Kidney epithelial cell (primary cell): ENCODE measurements at regions not wholly inside any gene's neighbourhood (a gene's known extent, or its start where the extent isn't known, plus 50 kb on each side); places are given as distances from the start of the nearest gene placed in this dataset.
"Not testable (repeated sequence)": the region's sequence is repeated elsewhere in the genome, so short reads cannot be mapped to it uniquely, and the experiment has no call there.

Experiments used
- DNase-seq: peaks from one replicate; pipeline ENCODE4 v3.0.0-alpha.2; 2010; ENCODE audit warnings: low read depth
- H3K27me3 ChIP-seq: 2 replicates; pipeline ENCODE4 v1.6.0; 2011; ENCODE audit warnings: low read length; ENCODE audit not compliant: control insufficient read depth, insufficient read depth
- H3K36me3 ChIP-seq: 2 replicates; pipeline ENCODE4 v1.5.1; 2011; ENCODE audit warnings: low read length; ENCODE audit not compliant: control insufficient read depth, insufficient read depth
- H3K4me3 ChIP-seq: 2 replicates; pipeline ENCODE4 v1.5.1; 2011; ENCODE audit warnings: low read depth, mild to moderate bottlenecking, control low read depth, low read length

DNA sequence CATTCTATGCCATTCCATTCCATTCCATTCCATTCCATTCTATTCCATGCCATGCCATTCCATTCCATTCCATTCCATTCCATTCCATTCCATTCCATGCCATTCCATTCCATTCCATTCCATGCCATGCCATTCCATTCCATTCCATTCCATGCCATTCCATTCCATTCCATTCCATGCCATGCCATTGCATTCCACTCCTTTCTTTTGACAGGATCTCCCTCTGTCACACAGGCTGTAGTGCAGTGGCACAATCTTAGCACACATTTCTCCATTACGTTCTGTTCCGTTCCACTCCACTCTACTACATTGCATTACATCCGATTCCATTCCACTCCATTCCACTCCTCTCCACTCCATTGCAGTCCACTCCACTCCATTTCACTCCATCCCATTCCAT is 637.9 kb downstream of the TP53TG3F start:
- not testable (repeated sequence) for H3K4me3 ChIP-seq, H3K36me3 ChIP-seq, DNase-seq, H3K27me3 ChIP-seq

DNA sequence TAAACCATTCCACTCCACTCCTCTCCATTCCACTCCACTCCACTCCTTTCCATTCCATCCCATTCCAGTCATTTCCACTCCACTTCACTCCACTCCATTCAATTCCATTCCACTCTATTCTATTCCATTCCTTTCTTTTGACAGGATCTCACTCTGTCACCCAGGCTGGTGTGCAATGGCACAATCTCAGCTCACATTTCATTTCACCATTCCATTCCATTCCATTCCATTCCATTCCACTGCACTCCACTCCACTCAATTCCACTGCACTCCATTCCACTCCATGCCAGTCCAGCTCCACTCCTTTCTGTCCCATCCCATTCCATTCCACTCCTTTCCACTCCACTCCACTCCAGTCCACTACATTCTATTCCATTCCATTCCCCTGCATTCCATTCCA is 638.6 kb downstream of the TP53TG3F start:
- not testable (repeated sequence) for H3K4me3 ChIP-seq, H3K36me3 ChIP-seq, DNase-seq, H3K27me3 ChIP-seq

DNA sequence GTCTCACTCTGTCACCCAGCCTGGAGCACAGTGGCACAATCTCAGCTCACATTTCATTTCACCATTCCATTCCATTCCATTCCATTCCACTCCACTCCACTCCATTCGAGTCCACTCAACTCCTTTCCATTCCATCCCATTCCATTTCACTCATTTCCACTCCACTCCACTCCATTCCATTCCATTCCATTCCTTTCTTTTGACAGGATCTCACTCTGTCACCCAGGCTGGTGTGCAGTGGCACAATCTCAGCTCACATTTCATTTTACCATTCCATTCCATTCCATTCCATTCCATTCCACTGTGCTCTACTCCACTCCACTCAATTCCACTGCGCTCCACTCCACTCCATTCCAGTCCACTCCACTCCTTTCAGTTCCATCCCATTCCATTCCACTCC is 639.6 kb downstream of the TP53TG3F start:
- not testable (repeated sequence) for DNase-seq

More for the DNA sequence above, 639.6 kb downstream of the TP53TG3F start:
- H3K27me3 ChIP-seq, H3K4me3 ChIP-seq, H3K36me3 ChIP-seq: not testable (repeated sequence)
